Bronchial epithelial cell (primary cell): ENCODE measurements at regions not wholly inside any gene's neighbourhood (a gene's known extent, or its start where the extent isn't known, plus 50 kb on each side); places are given as distances from the start of the nearest gene placed in this dataset.

Experiments used
- DNase-seq: peaks from one replicate; pipeline ENCODE4 v3.0.0-alpha.2; 2010; ENCODE audit warnings: low read depth
- FAIRE-seq: peaks from 2 replicates; lab custom pipeline; 2011; peaks lifted over from hg19 to GRCh38; lab: Jason Lieb, UNC
- H3K27me3 ChIP-seq: 2 replicates; pipeline ENCODE4 v1.5.1; 2011; ENCODE audit warnings: low read length; ENCODE audit not compliant: control insufficient read depth, insufficient read depth
- H3K36me3 ChIP-seq: 2 replicates; pipeline ENCODE4 v1.5.1; 2011; ENCODE audit warnings: low read length; ENCODE audit not compliant: control insufficient read depth, insufficient read depth
- H3K4me3 ChIP-seq: 2 replicates; pipeline ENCODE4 v1.5.1; 2011; ENCODE audit warnings: mild to moderate bottlenecking, low read depth, low read length, control low read depth
- CTCF ChIP-seq: IDR thresholded peaks from 2 replicates; pipeline ENCODE4 v1.5.1; 2011; ENCODE audit warnings: mild to moderate bottlenecking, moderate library complexity, low read length, control low read depth, inconsistent platforms; ENCODE audit not compliant: insufficient read depth, severe bottlenecking

- Histone ChIP-seq H3K4me3 (no peak overlapping the region), H3K36me3 (no peaks in the 10 kb centered on the region), H3K27me3 (no peaks in the 10 kb centered on the region)
- DNase-seq (no peak), FAIRE-seq (no peak)
- no peak for TF ChIP-seq CTCF
Measured at GRCh38 chr13:90246687-90247345, 1100.7 kb upstream of the MIR17HG start.

GRCh38 chr13:90253806-90254205 lies 1093.7 kb upstream of the MIR17HG start:
- DNase-seq, result no peak
- Histone ChIP-seq H3K27me3 (no peaks in the 10 kb centered on the region), H3K36me3 (no peaks in the 10 kb centered on the region), H3K4me3 (no peak overlapping the region)
- FAIRE-seq, result no peak
- TF ChIP-seq CTCF, result no peak

- no peaks in the 10 kb centered on the region for H3K36me3 ChIP-seq
- H3K27me3 ChIP-seq, result no peaks in the 10 kb centered on the region
- no peak for DNase-seq
- H3K4me3 ChIP-seq, result no peak overlapping the region
- no peak for FAIRE-seq
- TF ChIP-seq CTCF, result no peak
Measured at GRCh38 chr13:90254437-90254836, 1093.0 kb upstream of the MIR17HG start.

- FAIRE-seq (no peak), DNase-seq (no peak)
Measured at GRCh38 chr13:90256746-90257145, 1090.7 kb upstream of the MIR17HG start.

GRCh38 chr13:90258129-90258528 lies 1089.4 kb upstream of the MIR17HG start:
- DNase-seq, result no peak
- TF ChIP-seq CTCF, result no peak
- FAIRE-seq, result no peak
- Histone ChIP-seq H3K4me3 (no peak overlapping the region), H3K36me3 (no peaks in the 10 kb centered on the region), H3K27me3 (no peaks in the 10 kb centered on the region)

More at GRCh38 chr13:90256746-90257145, 1090.7 kb upstream of the MIR17HG start:
- no peaks in the 10 kb centered on the region for H3K27me3 ChIP-seq
- no peak for TF ChIP-seq CTCF
- H3K36me3 ChIP-seq, result no peaks in the 10 kb centered on the region
- no peak overlapping the region for H3K4me3 ChIP-seq

- Histone ChIP-seq H3K27me3 (no peaks in the 10 kb centered on the region), H3K36me3 (no peaks in the 10 kb centered on the region), H3K4me3 (no peak overlapping the region)
- no peak for TF ChIP-seq CTCF
- DNase-seq, result no peak
- FAIRE-seq, result no peak
Measured at GRCh38 chr13:90261343-90261742, 1086.1 kb upstream of the MIR17HG start.
